B cell (primary cell): ENCODE measurements at regions not wholly inside any gene's neighbourhood (a gene's known extent, or its start where the extent isn't known, plus 50 kb on each side); places are given as distances from the start of the nearest gene placed in this dataset.

Experiments
- EZH2 ChIP-seq: IDR thresholded peaks from 2 replicates; pipeline ENCODE4 v1.6.1; 2012; ENCODE audit warnings: borderline replicate concordance, low read depth, mild to moderate bottlenecking, moderate library complexity, low read length; ENCODE audit not compliant: insufficient read depth, poor library complexity, severe bottlenecking
- TF ChIP-seq, protein P1 (sequence below): fragments of 200-600 bp; IDR thresholded peaks from one replicate; pipeline ENCODE4 v1.8.0; 2022; ENCODE audit warnings: antibody characterized with exemption, mild to moderate bottlenecking

GRCh38 chr1:232327269-232327668 is 302.7 kb downstream of the SIPA1L2 start:
- TF ChIP-seq, protein P1, sequence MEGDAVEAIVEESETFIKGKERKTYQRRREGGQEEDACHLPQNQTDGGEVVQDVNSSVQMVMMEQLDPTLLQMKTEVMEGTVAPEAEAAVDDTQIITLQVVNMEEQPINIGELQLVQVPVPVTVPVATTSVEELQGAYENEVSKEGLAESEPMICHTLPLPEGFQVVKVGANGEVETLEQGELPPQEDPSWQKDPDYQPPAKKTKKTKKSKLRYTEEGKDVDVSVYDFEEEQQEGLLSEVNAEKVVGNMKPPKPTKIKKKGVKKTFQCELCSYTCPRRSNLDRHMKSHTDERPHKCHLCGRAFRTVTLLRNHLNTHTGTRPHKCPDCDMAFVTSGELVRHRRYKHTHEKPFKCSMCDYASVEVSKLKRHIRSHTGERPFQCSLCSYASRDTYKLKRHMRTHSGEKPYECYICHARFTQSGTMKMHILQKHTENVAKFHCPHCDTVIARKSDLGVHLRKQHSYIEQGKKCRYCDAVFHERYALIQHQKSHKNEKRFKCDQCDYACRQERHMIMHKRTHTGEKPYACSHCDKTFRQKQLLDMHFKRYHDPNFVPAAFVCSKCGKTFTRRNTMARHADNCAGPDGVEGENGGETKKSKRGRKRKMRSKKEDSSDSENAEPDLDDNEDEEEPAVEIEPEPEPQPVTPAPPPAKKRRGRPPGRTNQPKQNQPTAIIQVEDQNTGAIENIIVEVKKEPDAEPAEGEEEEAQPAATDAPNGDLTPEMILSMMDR = no peak
- no peak for TF ChIP-seq EZH2
